ENCODE measurements at regions not wholly inside any gene's neighbourhood (a gene's known extent, or its start where the extent isn't known, plus 50 kb on each side); places are given as distances from the start of the nearest gene placed in this dataset.

DNA sequence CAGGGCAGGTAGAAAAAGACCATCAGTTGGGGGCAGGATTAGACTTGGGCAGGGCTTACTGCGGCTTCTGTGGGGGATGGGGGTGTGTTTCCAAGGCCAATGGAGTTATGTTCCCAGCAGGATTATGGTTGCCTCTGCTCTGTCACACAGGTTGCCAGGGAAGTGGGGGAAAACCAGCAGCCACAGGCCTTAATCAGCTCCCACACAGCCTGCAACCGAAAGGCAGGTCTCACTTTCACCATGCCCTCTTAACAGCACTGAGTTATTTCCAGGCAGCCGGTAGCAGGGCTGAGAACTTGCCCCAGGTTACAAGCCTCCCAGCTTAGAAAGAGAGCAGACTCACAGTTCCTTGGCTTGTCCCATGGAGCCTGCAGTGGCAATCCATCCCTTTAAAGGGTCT is 205.5 kb downstream of the FGF10 start:
- no peaks in the 10 kb centered on the region for H3K36me3 ChIP-seq (ENCODE audit: control insufficient read depth, insufficient read depth, low read length)
- no peak overlapping the region for H3K27ac ChIP-seq (ENCODE audit: low read length)
- no peaks in the 10 kb centered on the region for H3K9me3 ChIP-seq (ENCODE audit: control insufficient read depth, insufficient read depth, low read depth, low read length)
- TF ChIP-seq, protein P1, sequence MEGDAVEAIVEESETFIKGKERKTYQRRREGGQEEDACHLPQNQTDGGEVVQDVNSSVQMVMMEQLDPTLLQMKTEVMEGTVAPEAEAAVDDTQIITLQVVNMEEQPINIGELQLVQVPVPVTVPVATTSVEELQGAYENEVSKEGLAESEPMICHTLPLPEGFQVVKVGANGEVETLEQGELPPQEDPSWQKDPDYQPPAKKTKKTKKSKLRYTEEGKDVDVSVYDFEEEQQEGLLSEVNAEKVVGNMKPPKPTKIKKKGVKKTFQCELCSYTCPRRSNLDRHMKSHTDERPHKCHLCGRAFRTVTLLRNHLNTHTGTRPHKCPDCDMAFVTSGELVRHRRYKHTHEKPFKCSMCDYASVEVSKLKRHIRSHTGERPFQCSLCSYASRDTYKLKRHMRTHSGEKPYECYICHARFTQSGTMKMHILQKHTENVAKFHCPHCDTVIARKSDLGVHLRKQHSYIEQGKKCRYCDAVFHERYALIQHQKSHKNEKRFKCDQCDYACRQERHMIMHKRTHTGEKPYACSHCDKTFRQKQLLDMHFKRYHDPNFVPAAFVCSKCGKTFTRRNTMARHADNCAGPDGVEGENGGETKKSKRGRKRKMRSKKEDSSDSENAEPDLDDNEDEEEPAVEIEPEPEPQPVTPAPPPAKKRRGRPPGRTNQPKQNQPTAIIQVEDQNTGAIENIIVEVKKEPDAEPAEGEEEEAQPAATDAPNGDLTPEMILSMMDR (IDR thresholded peaks at IDR 0.05): no peak
- TF ChIP-seq TCF7L2 (IDR thresholded peaks at IDR 0.05; ENCODE audit: low read depth, low read length) (no peak), POLR2AphosphoS5 (IDR thresholded peaks at IDR 0.05; ENCODE audit: low read depth, low read length) (no peak), SIN3A (IDR thresholded peaks at IDR 0.05; ENCODE audit: borderline replicate concordance, insufficient read depth, low read depth, low read length) (no peak)
- TF ChIP-seq, protein P2, sequence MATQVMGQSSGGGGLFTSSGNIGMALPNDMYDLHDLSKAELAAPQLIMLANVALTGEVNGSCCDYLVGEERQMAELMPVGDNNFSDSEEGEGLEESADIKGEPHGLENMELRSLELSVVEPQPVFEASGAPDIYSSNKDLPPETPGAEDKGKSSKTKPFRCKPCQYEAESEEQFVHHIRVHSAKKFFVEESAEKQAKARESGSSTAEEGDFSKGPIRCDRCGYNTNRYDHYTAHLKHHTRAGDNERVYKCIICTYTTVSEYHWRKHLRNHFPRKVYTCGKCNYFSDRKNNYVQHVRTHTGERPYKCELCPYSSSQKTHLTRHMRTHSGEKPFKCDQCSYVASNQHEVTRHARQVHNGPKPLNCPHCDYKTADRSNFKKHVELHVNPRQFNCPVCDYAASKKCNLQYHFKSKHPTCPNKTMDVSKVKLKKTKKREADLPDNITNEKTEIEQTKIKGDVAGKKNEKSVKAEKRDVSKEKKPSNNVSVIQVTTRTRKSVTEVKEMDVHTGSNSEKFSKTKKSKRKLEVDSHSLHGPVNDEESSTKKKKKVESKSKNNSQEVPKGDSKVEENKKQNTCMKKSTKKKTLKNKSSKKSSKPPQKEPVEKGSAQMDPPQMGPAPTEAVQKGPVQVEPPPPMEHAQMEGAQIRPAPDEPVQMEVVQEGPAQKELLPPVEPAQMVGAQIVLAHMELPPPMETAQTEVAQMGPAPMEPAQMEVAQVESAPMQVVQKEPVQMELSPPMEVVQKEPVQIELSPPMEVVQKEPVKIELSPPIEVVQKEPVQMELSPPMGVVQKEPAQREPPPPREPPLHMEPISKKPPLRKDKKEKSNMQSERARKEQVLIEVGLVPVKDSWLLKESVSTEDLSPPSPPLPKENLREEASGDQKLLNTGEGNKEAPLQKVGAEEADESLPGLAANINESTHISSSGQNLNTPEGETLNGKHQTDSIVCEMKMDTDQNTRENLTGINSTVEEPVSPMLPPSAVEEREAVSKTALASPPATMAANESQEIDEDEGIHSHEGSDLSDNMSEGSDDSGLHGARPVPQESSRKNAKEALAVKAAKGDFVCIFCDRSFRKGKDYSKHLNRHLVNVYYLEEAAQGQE (IDR thresholded peaks at IDR 0.05; ENCODE audit: insufficient read depth in 1 of 2, low read depth in 2 of 2, low read length in 1 of 2): no peak
- intact Hi-C loops (cut with micrococcal nuclease; ENCODE audit: unreplicated experiment): no loop called here
- BruUV-seq (replicated peaks): no TSS peak
- H3K4me3 ChIP-seq (ENCODE audit: low read depth in 2 of 2, low read length in 2 of 2): no peak overlapping the region
- no peaks in the 10 kb centered on the region for H3K27me3 ChIP-seq (ENCODE audit: control insufficient read depth, insufficient read depth, low read length)
- ATAC-seq (no peak), DNase-seq (ENCODE audit: low read depth, low spot score) (no peak)
- POLR2A ChIA-PET: no interaction called here
- CTCF ChIA-PET: no interaction called here
- in situ Hi-C loops (cut with HindIII; ENCODE audit: low pct_unique_long_range_greater_than_20kb, low sequenced_read_pairs): no loop called here
- H3K4me1 ChIP-seq (ENCODE audit: control insufficient read depth, insufficient read depth, low read length): no peaks in the 10 kb centered on the region

DNA sequence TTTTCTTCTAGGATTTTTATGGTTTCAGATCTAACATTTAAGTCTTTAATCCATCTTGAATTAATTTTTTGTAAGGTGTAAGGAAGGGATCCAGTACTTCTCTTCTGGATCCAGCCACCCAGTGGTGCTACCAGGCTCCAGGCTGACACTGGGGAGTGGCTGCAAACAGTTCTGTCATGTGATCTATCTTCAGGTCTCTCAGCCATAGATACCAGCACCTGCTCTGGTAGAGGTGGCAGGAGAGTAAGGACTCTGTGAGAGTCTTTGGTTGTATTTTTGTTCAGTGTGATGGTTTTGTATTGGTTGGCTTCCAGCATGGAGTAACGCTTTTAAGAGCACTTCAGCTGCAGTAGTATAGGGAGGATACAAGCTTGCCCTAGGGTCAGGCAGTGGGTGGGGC is 205.9 kb downstream of the FGF10 start:
- in situ Hi-C loops (cut with HindIII; ENCODE audit: low pct_unique_long_range_greater_than_20kb, low sequenced_read_pairs) (no loop called here), intact Hi-C loops (cut with micrococcal nuclease; ENCODE audit: unreplicated experiment) (no loop called here)
- no peak for TF ChIP-seq TCF7L2 (IDR thresholded peaks at IDR 0.05; ENCODE audit: low read depth, low read length)
- no peak for TF ChIP-seq POLR2AphosphoS5 (IDR thresholded peaks at IDR 0.05; ENCODE audit: low read depth, low read length)
- no peak for TF ChIP-seq SIN3A (IDR thresholded peaks at IDR 0.05; ENCODE audit: borderline replicate concordance, insufficient read depth, low read depth, low read length)
- TF ChIP-seq, protein P1 (IDR thresholded peaks at IDR 0.05): no peak
- TF ChIP-seq, protein P2 (IDR thresholded peaks at IDR 0.05; ENCODE audit: insufficient read depth in 1 of 2, low read depth in 2 of 2, low read length in 1 of 2): no peak
- Histone ChIP-seq H3K4me1 (ENCODE audit: control insufficient read depth, insufficient read depth, low read length) (no peaks in the 10 kb centered on the region), H3K27ac (ENCODE audit: low read length) (no peak overlapping the region), H3K36me3 (ENCODE audit: control insufficient read depth, insufficient read depth, low read length) (no peaks in the 10 kb centered on the region), H3K4me3 (ENCODE audit: low read depth in 2 of 2, low read length in 2 of 2) (no peak overlapping the region), H3K27me3 (ENCODE audit: control insufficient read depth, insufficient read depth, low read length) (no peaks in the 10 kb centered on the region), H3K9me3 (ENCODE audit: control insufficient read depth, insufficient read depth, low read depth, low read length) (no peaks in the 10 kb centered on the region)
- DNase-seq (ENCODE audit: low read depth, low spot score): no peak
- POLR2A ChIA-PET: no interaction called here
- no peak for ATAC-seq
- CTCF ChIA-PET: no interaction called here
- BruUV-seq (replicated peaks): no TSS peak
